Naive thymus-derived CD4-positive, alpha-beta T cell (primary cell): ENCODE measurements at regions not wholly inside any gene's neighbourhood (a gene's known extent, or its start where the extent isn't known, plus 50 kb on each side); places are given as distances from the start of the nearest gene placed in this dataset.

Experiments
- ATAC-seq: fragments of 150-1000 bp; cut with Tn5 transposase; 2 replicates; pipeline ENCODE4 v1.10.0; 2021; ENCODE audit warnings: mild to moderate bottlenecking, moderate library complexity
- CTCF ChIA-PET: fragments of 350-600 bp; sonication (Branson Sonifier 250); formaldehyde crosslinking; loops from one replicate; lab custom pipeline; 2021; ENCODE audit warnings: antibody characterized with exemption; lab: Charles Lee
- POLR2A ChIA-PET: fragments of 350-600 bp; sonication (Branson Sonifier 250); formaldehyde crosslinking; loops from one replicate; lab custom pipeline; 2021; ENCODE audit warnings: antibody characterized with exemption, inconsistent platforms; lab: Charles Lee
- DNase-seq, 9 donors: peaks; one replicate each; pipeline versions ENCODE4 v3.0.0 to v3.0.0-alpha.2; 2020 to 2022; ENCODE audit warnings: mixed read lengths in 1 of 9
- H3K27ac ChIP-seq: one replicate; pipeline ENCODE4 v1.7.0; 2013; ENCODE audit warnings: mild to moderate bottlenecking, low read depth, low read length, moderate library complexity
- H3K27me3 ChIP-seq, 2 donors: one replicate each; pipeline ENCODE4 v1.7.0; 2013; ENCODE audit warnings: low read length in 2 of 2, mild to moderate bottlenecking in 2 of 2, moderate library complexity in 2 of 2; ENCODE audit not compliant: control insufficient read depth in 2 of 2, insufficient read depth in 2 of 2
- H3K36me3 ChIP-seq, 3 experiments: 1 replicate in 2 of 3; 2 replicates in 1 of 3; pipeline ENCODE4 v1.7.0; 2013; ENCODE audit warnings: low read length in 3 of 3, mild to moderate bottlenecking in 3 of 3, moderate library complexity in 1 of 3; ENCODE audit not compliant: insufficient read depth in 3 of 3, control insufficient read depth in 2 of 3
- H3K4me1 ChIP-seq, 2 donors: one replicate each; pipeline ENCODE4 v1.7.0; 2013; ENCODE audit warnings: low read length in 2 of 2, mild to moderate bottlenecking in 2 of 2, moderate library complexity in 1 of 2; ENCODE audit not compliant: control insufficient read depth in 2 of 2, insufficient read depth in 2 of 2
- H3K4me3 ChIP-seq: 2 replicates; pipeline ENCODE4 v1.7.0; 2013; ENCODE audit warnings: mild to moderate bottlenecking, low read length
- H3K9me3 ChIP-seq, 3 experiments: 1 replicate in 2 of 3; 2 replicates in 1 of 3; pipeline ENCODE4 v1.7.0; 2013; ENCODE audit warnings: low read length in 3 of 3; ENCODE audit not compliant: control insufficient read depth in 2 of 3
- H3K27ac Mint-ChIP-seq, 9 donors: one replicate each; pipeline ENCODE4 v1.8.0; 2020 to 2022; ENCODE audit warnings: mixed read lengths in 9 of 9, mild to moderate bottlenecking in 8 of 9, moderate library complexity in 5 of 9, inconsistent platforms in 2 of 9
- H3K27me3 Mint-ChIP-seq, 5 donors: one replicate each; pipeline ENCODE4 v1.8.0; 2021 to 2022; ENCODE audit warnings: mixed read lengths in 5 of 5, mild to moderate bottlenecking in 1 of 5
- H3K36me3 Mint-ChIP-seq, 5 donors: one replicate each; pipeline ENCODE4 v1.8.0; 2020 to 2022; ENCODE audit warnings: mixed read lengths in 5 of 5, mild to moderate bottlenecking in 3 of 5, inconsistent platforms in 1 of 5
- H3K4me1 Mint-ChIP-seq, 7 donors: one replicate each; pipeline ENCODE4 v1.8.0; 2020 to 2022; ENCODE audit warnings: mixed read lengths in 7 of 7, mild to moderate bottlenecking in 3 of 7, inconsistent platforms in 1 of 7
- H3K4me3 Mint-ChIP-seq, 10 donors: one replicate each; pipeline ENCODE4 v1.8.0; 2020 to 2022; ENCODE audit warnings: mild to moderate bottlenecking in 10 of 10, mixed read lengths in 10 of 10, moderate library complexity in 6 of 10, inconsistent platforms in 2 of 10
- H3K9me3 Mint-ChIP-seq, 11 donors: one replicate each; pipeline ENCODE4 v1.8.0; 2020 to 2022; ENCODE audit warnings: mixed read lengths in 11 of 11, mild to moderate bottlenecking in 4 of 11, inconsistent platforms in 1 of 11, moderate library complexity in 1 of 11
- intact Hi-C, 2 donors: fragments of 100-400 bp; cut with micrococcal nuclease; formaldehyde crosslinking; loops; one replicate each; pipeline ENCODE4 v1.15.1; 2023

DNA sequence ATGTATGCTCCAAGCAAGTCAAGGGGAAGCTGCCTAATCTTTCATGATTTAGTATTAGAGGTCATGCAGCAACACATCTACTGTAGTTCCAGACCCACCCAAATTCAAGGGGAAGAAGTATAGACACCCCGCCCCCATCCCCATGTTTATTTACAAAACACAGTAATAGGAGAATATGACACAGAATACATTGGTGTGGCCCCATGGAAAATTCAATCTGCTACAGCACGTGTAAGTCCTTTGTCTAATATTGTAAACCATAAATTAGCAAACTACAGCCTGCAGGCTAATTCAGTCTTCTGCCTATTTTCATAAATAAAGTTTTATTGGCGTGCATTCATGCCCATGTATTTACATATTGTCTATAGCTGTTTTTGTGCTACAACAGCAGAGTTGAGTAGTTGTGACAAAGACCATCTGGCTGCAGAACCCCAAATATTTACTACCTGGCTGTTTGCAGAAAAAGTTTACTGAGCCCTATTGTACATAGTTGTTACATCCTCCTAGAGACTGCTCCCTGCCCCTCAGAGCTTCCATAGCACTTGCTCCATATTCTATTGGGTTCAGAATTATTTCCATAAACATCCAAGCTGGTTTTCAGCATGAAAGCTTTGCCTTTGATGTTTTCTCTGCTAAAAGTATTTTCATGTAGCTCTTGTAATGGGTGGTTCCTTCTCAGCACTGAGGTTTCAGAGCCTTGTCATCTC, 326.8 kb upstream of the CPEB2 start:
- Mint-ChIP-seq H3K36me3 (no peaks in the 10 kb centered on the region), H3K4me1 (no peaks in the 10 kb centered on the region), H3K27ac (no peak overlapping the region), H3K27me3 (peaks cover 0 to 17% (median 6%) of the 10 kb centered on the region in 5 donors), H3K4me3 (no peak overlapping the region), H3K9me3 (no peaks in the 10 kb centered on the region)
- Histone ChIP-seq H3K27ac (no peak overlapping the region), H3K4me3 (no peak overlapping the region), H3K4me1 (no peaks in the 10 kb centered on the region), H3K27me3 (no peaks in the 10 kb centered on the region), H3K36me3 (no peaks in the 10 kb centered on the region), H3K9me3 (no peaks in the 10 kb centered on the region)
- CTCF ChIA-PET, result no interaction called here
- intact Hi-C loops, result no loop called here
- DNase-seq (no peak), ATAC-seq (no peak)
- POLR2A ChIA-PET, result no interaction called here

DNA sequence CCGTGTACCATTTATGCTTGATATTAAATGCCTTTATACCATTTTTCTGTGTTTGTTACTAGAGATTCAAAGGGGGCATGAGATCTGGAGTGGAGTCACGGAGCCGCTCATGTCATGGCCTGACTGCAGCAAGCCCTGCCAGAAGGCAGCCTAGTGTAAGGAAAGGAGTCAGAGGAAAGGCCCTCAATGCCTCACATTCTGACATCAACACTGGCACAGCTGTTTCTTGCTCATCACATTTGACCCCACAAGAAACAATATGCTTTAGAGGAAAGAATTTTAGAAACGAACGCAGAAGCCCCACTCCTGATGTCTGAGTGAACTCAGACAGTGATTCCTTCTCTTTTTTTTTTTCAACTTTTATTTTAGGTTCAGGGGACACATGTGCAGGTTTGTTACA, 322.4 kb upstream of the CPEB2 start:
- ATAC-seq, result no peak
- Mint-ChIP-seq H3K36me3 (no peaks in the 10 kb centered on the region), H3K9me3 (peaks cover 0 to 9% (median 3%) of the 10 kb centered on the region in 11 donors), H3K4me3 (no peak overlapping the region), H3K27me3 (peaks cover 0 to 15% (median 2%) of the 10 kb centered on the region in 5 donors), H3K27ac (no peak overlapping the region), H3K4me1 (no peaks in the 10 kb centered on the region)
- no peak for DNase-seq
- Histone ChIP-seq H3K4me3 (no peak overlapping the region), H3K27me3 (no peaks in the 10 kb centered on the region), H3K27ac (no peak overlapping the region), H3K9me3 (no peaks in the 10 kb centered on the region), H3K4me1 (no peaks in the 10 kb centered on the region), H3K36me3 (no peaks in the 10 kb centered on the region)
- intact Hi-C loops, result no loop called here
- POLR2A ChIA-PET, result no interaction called here
- CTCF ChIA-PET, result no interaction called here

DNA sequence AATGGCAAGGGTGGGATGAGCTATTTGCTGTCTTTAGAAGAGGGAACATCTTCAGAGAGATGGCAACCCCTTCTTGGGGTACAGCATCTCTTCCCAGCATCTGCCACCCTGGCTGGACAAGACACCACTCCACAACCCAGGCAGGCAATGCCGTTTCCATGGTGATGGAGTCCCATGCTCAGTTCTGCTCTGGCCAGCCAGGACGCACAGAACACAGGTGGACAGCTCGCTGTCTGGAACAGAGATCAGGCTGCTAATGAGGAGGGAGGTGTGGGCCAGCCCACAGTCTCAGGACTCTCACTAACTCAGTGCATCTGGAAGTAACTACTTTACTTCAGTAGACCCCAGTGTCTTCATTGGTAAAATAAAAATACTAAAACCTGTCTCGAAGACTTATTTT, 321.0 kb upstream of the CPEB2 start:
- peaks cover 0 to 27% (median 2%) of the 10 kb centered on the region in 5 donors for H3K27me3 Mint-ChIP-seq
- DNase-seq (no peak), ATAC-seq (no peak)

GRCh38 chr4:14693728-14694127, 308.6 kb upstream of the CPEB2 start:
- no peaks in the 10 kb centered on the region for H3K4me1 Mint-ChIP-seq
- no peak for ATAC-seq
- ChIA-PET CTCF (no interaction called here), POLR2A (no interaction called here)
- intact Hi-C loops, result no loop called here
- Histone ChIP-seq H3K27me3 (no peaks in the 10 kb centered on the region), H3K4me1 (no peaks in the 10 kb centered on the region), H3K9me3 (peaks cover 0 to 8% (median 0%) of the 10 kb centered on the region in 3 experiments), H3K27ac (no peak overlapping the region), H3K36me3 (no peaks in the 10 kb centered on the region), H3K4me3 (no peak overlapping the region)
- H3K9me3 Mint-ChIP-seq, result peaks cover 0 to 14% (median 4%) of the 10 kb centered on the region in 11 donors
- no peak overlapping the region for H3K4me3 Mint-ChIP-seq
- H3K27ac Mint-ChIP-seq, result no peak overlapping the region
- H3K27me3 Mint-ChIP-seq, result peaks cover 0 to 19% (median 7%) of the 10 kb centered on the region in 5 donors
- H3K36me3 Mint-ChIP-seq, result no peaks in the 10 kb centered on the region
- DNase-seq, result no peak

More for the DNA sequence above, 321.0 kb upstream of the CPEB2 start:
- Mint-ChIP-seq H3K9me3 (peaks cover 0 to 14% (median 6%) of the 10 kb centered on the region in 11 donors), H3K36me3 (no peaks in the 10 kb centered on the region), H3K4me3 (no peak overlapping the region), H3K4me1 (no peaks in the 10 kb centered on the region), H3K27ac (no peak overlapping the region)
- ChIA-PET POLR2A (no interaction called here), CTCF (no interaction called here)
- no peaks in the 10 kb centered on the region for H3K27me3 ChIP-seq
- no peak overlapping the region for H3K27ac ChIP-seq
- no peaks in the 10 kb centered on the region for H3K9me3 ChIP-seq
- intact Hi-C loops, result no loop called here
- no peaks in the 10 kb centered on the region for H3K36me3 ChIP-seq
- no peak overlapping the region for H3K4me3 ChIP-seq
- no peaks in the 10 kb centered on the region for H3K4me1 ChIP-seq

- peaks cover 0 to 16% (median 10%) of the 10 kb centered on the region in 5 donors for H3K27me3 Mint-ChIP-seq
- no peaks in the 10 kb centered on the region for H3K27me3 ChIP-seq
- no peak for DNase-seq
- no peak overlapping the region for H3K4me3 Mint-ChIP-seq
- ChIA-PET POLR2A (no interaction called here), CTCF (interaction anchor here (0.6 kb wide), 1 partner anchor 245 kb away, joined by 3 read pairs; no protein-coding TSS in a partner anchor)
- H3K36me3 Mint-ChIP-seq, result no peaks in the 10 kb centered on the region
- H3K27ac Mint-ChIP-seq, result no peak overlapping the region
- H3K4me1 ChIP-seq, result no peaks in the 10 kb centered on the region
- H3K36me3 ChIP-seq, result no peaks in the 10 kb centered on the region
- ATAC-seq, result no peak
- peaks cover 0 to 13% (median 3%) of the 10 kb centered on the region in 11 donors for H3K9me3 Mint-ChIP-seq
- H3K4me3 ChIP-seq, result no peak overlapping the region
- H3K9me3 ChIP-seq, result peaks cover 0 to 8% (median 0%) of the 10 kb centered on the region in 3 experiments
- intact Hi-C loops, result no loop called here
- no peaks in the 10 kb centered on the region for H3K4me1 Mint-ChIP-seq
- no peak overlapping the region for H3K27ac ChIP-seq
These were observed 307.0 kb upstream of the CPEB2 start for GRCh38 chr4:14695095-14695845.

DNA sequence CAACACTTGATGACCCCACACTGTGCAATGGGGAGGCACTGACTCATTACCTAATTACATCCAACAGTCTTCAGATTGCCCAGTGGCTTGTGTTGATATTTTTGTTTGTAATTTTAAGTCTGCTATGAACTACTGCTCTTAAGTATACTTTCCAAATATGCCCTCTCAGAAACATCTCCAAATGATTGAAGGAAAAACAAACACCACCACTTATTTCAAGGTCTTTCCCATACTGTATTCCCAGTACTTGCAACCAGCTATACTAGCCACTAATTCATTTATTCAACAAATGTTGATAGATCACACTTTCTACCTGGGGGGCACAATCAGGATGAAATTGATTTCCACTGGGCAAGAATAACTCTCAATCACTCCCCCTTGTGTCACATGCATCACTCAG, 302.2 kb upstream of the CPEB2 start:
- Histone ChIP-seq H3K4me1 (no peaks in the 10 kb centered on the region), H3K27ac (no peak overlapping the region), H3K4me3 (no peak overlapping the region), H3K9me3 (no peaks in the 10 kb centered on the region), H3K27me3 (no peaks in the 10 kb centered on the region), H3K36me3 (no peaks in the 10 kb centered on the region)
- ATAC-seq (no peak), DNase-seq (no peak)
- ChIA-PET POLR2A (no interaction called here), CTCF (no interaction called here)
- intact Hi-C loops, result no loop called here
- Mint-ChIP-seq H3K4me3 (no peak overlapping the region), H3K27ac (no peak overlapping the region), H3K27me3 (peaks cover 0 to 19% (median 13%) of the 10 kb centered on the region in 5 donors), H3K4me1 (no peaks in the 10 kb centered on the region), H3K9me3 (no peaks in the 10 kb centered on the region), H3K36me3 (no peaks in the 10 kb centered on the region)
